ENCODE measurements at regions not wholly inside any gene's neighbourhood (a gene's known extent, or its start where the extent isn't known, plus 50 kb on each side); places are given as distances from the start of the nearest gene placed in this dataset.

- no peak for TF ChIP-seq SAP30 (IDR thresholded peaks at IDR 0.05; ENCODE audit: insufficient read depth, insufficient replicate concordance, low read length)
- no peak for TF ChIP-seq EGR1 (IDR thresholded peaks at IDR 0.05; ENCODE audit: borderline replicate concordance, low read depth, low read length)
- TF ChIP-seq HDAC6 (IDR thresholded peaks at IDR 0.05; ENCODE audit: low read depth, low read length) = no peak
- no peak for TF ChIP-seq RBBP5 (IDR thresholded peaks at IDR 0.05; ENCODE audit: borderline replicate concordance, low read depth, low read length)
- TF ChIP-seq KDM5A (IDR thresholded peaks at IDR 0.05; ENCODE audit: low read length) = no peak
Measured at GRCh38 chr2:61632276-61633169, 94.4 kb upstream of the XPO1 start (continued).

Measured in H1 (cell line).